CD14-positive monocyte (primary cell): ENCODE measurements at regions not wholly inside any gene's neighbourhood (a gene's known extent, or its start where the extent isn't known, plus 50 kb on each side); places are given as distances from the start of the nearest gene placed in this dataset.
"Not testable (repeated sequence)": the region's sequence is repeated elsewhere in the genome, so short reads cannot be mapped to it uniquely, and the experiment has no call there.

Source experiments
- DNase-seq, 3 donors: peaks; one replicate each; pipeline ENCODE4 v3.0.0-alpha.2; 2011 to 2022
- H2AFZ ChIP-seq: 2 replicates; pipeline ENCODE4 v1.6.0; 2012; ENCODE audit warnings: mild to moderate bottlenecking, low read depth, low read length, inconsistent platforms; ENCODE audit not compliant: insufficient read depth, poor library complexity, severe bottlenecking
- H3K27ac ChIP-seq, 2 donors: 1 replicate in 1 of 2; 2 replicates in 1 of 2; pipeline ENCODE4 v1.5.1; 2012 to 2013; ENCODE audit warnings: low read length in 2 of 2, control low read depth in 1 of 2, inconsistent platforms in 1 of 2, low read depth in 1 of 2, mild to moderate bottlenecking in 1 of 2
- H3K27me3 ChIP-seq, 2 donors: one replicate each; pipeline versions ENCODE4 v1.6.0 to v1.6.1; 2011 to 2013; ENCODE audit warnings: low read length in 2 of 2; ENCODE audit not compliant: control insufficient read depth in 2 of 2, insufficient read depth in 2 of 2
- H3K36me3 ChIP-seq, 2 donors: replicated peaks in 1 of 2; 1 replicate in 1 of 2; 2 replicates in 1 of 2; pipeline versions ENCODE4 v1.5.1 to v1.6.1; 2012 to 2013; ENCODE audit warnings: low read length in 2 of 2, control low read depth in 1 of 2, inconsistent platforms in 1 of 2, mild to moderate bottlenecking in 1 of 2; ENCODE audit not compliant: insufficient read depth in 2 of 2, control insufficient read depth in 1 of 2
- H3K4me1 ChIP-seq, 2 donors: 1 replicate in 1 of 2; 2 replicates in 1 of 2; pipeline versions ENCODE4 v1.5.1 to v1.6.1; 2012 to 2013; ENCODE audit warnings: low read length in 2 of 2, control low read depth in 1 of 2, inconsistent platforms in 1 of 2, mild to moderate bottlenecking in 1 of 2, moderate library complexity in 1 of 2; ENCODE audit not compliant: insufficient read depth in 2 of 2, control insufficient read depth in 1 of 2
- H3K4me2 ChIP-seq: replicated peaks from 2 replicates; pipeline ENCODE3; 2012; ENCODE audit warnings: low read length, moderate library complexity, mild to moderate bottlenecking; ENCODE audit not compliant: poor library complexity, severe bottlenecking; ENCODE audit errors: extremely low read depth
- H3K4me3 ChIP-seq, 3 experiments: fragments of 200-600 bp in 1 of 3; sonication (generic) in 1 of 3; replicated peaks in 1 of 3; 1 replicate in 2 of 3; 2 replicates in 1 of 3; pipeline ENCODE4 v1.5.1; 2011 to 2013; ENCODE audit warnings: low read length in 3 of 3, mild to moderate bottlenecking in 3 of 3, control low read depth in 2 of 3, low read depth in 2 of 3, inconsistent platforms in 1 of 3, moderate library complexity in 1 of 3
- H3K79me2 ChIP-seq: 2 replicates; pipeline ENCODE4 v1.6.0; 2012; ENCODE audit warnings: mild to moderate bottlenecking, control low read depth, inconsistent platforms, low read length, moderate library complexity; ENCODE audit not compliant: insufficient read depth
- H3K9ac ChIP-seq: 2 replicates; pipeline ENCODE4 v1.6.0; 2017; ENCODE audit warnings: low read length, mild to moderate bottlenecking; ENCODE audit not compliant: insufficient read depth, poor library complexity, severe bottlenecking
- H3K9me3 ChIP-seq, 2 donors: replicated peaks in 1 of 2; 1 replicate in 1 of 2; 2 replicates in 1 of 2; pipeline versions ENCODE4 v1.5.1 to v1.6.1; 2012 to 2013; ENCODE audit warnings: low read length in 2 of 2, control low read depth in 1 of 2; ENCODE audit not compliant: control insufficient read depth in 1 of 2, insufficient read depth in 1 of 2
- H4K20me1 ChIP-seq: 2 replicates; pipeline ENCODE4 v1.6.0; 2012; ENCODE audit warnings: mild to moderate bottlenecking, low read length, control low read depth, moderate library complexity; ENCODE audit not compliant: insufficient read depth
- H3K27ac Mint-ChIP-seq, 7 donors: one replicate each; pipeline ENCODE4 v1.8.0; 2020; ENCODE audit warnings: mild to moderate bottlenecking in 7 of 7, mixed read lengths in 7 of 7, moderate library complexity in 6 of 7, inconsistent platforms in 2 of 7
- H3K27me3 Mint-ChIP-seq, 3 donors: one replicate each; pipeline ENCODE4 v1.8.0; 2021 to 2022; ENCODE audit warnings: low read depth in 3 of 3, mild to moderate bottlenecking in 3 of 3, mixed read lengths in 3 of 3, moderate library complexity in 3 of 3, inconsistent platforms in 1 of 3
- H3K36me3 Mint-ChIP-seq, 2 donors: one replicate each; pipeline ENCODE4 v1.8.0; 2020; ENCODE audit warnings: mixed read lengths in 2 of 2, inconsistent platforms in 1 of 2, mild to moderate bottlenecking in 1 of 2
- H3K4me1 Mint-ChIP-seq: one replicate; pipeline ENCODE4 v1.8.0; 2020; ENCODE audit warnings: mild to moderate bottlenecking, mixed read lengths
- H3K4me3 Mint-ChIP-seq, 2 donors: one replicate each; pipeline ENCODE4 v1.8.0; 2020; ENCODE audit warnings: mild to moderate bottlenecking in 2 of 2, mixed read lengths in 2 of 2, moderate library complexity in 1 of 2
- H3K9me3 Mint-ChIP-seq, 7 donors: one replicate each; pipeline ENCODE4 v1.8.0; 2020 to 2022; ENCODE audit warnings: mixed read lengths in 7 of 7, mild to moderate bottlenecking in 6 of 7, moderate library complexity in 6 of 7, inconsistent platforms in 2 of 7
- CTCF ChIP-seq: fragments of 200-600 bp; IDR thresholded peaks from one replicate; pipeline ENCODE4 v1.8.0; 2022; ENCODE audit warnings: antibody characterized with exemption, mild to moderate bottlenecking
- WGBS: methylation state at CpG from one replicate; pipeline ENCODE4 v1.1.5; 2013; ENCODE audit warnings: missing lambda C conversion rate; ENCODE audit not compliant: insufficient coverage; 5-methylcytosine and 5-hydroxymethylcytosine counted together
- intact Hi-C, 2 donors: fragments of 100-400 bp; cut with micrococcal nuclease; formaldehyde crosslinking; loops; one replicate each; pipeline versions ENCODE4 v1.15.0 to v1.15.1; 2023

- H4K20me1 ChIP-seq, intact Hi-C loops, DNase-seq, H3K36me3 Mint-ChIP-seq, H3K4me3 Mint-ChIP-seq, H3K4me2 ChIP-seq, H3K36me3 ChIP-seq, H3K27me3 Mint-ChIP-seq, H3K4me3 ChIP-seq, H3K79me2 ChIP-seq, H3K27me3 ChIP-seq, H2AFZ ChIP-seq, H3K27ac ChIP-seq, H3K27ac Mint-ChIP-seq, H3K9me3 ChIP-seq, H3K9ac ChIP-seq, H3K4me1 Mint-ChIP-seq, H3K4me1 ChIP-seq: not testable (repeated sequence)
- WGBS, result 80% methylated on average over 8 of the region's 11 CpGs
- H3K9me3 Mint-ChIP-seq, result peaks cover 4 to 18% (median 7%) of the 10 kb centered on the region in 7 donors
These were observed 1239.5 kb downstream of the OLFM4 start for GRCh38 chr13:54268013-54268695.

GRCh38 chr13:54287062-54287764, 1258.6 kb downstream of the OLFM4 start:
- 83% methylated on average over 7 of the region's 10 CpGs for WGBS
- no peaks in the 10 kb centered on the region for H3K4me1 Mint-ChIP-seq
- H3K9me3 ChIP-seq, result peaks cover 13 to 22% of the 10 kb centered on the region in 2 donors

More at GRCh38 chr13:54287062-54287764, 1258.6 kb downstream of the OLFM4 start:
- Histone ChIP-seq H3K27ac (no peak overlapping the region), H2AFZ (no peak overlapping the region), H3K9ac (no peak overlapping the region), H3K27me3 (no peaks in the 10 kb centered on the region), H3K4me1 (no peaks in the 10 kb centered on the region), H4K20me1 (no peaks in the 10 kb centered on the region), H3K36me3 (no peaks in the 10 kb centered on the region), H3K4me2 (no peak overlapping the region), H3K79me2 (no peaks in the 10 kb centered on the region), H3K4me3 (no peak overlapping the region)
- DNase-seq, result no peak
- Mint-ChIP-seq H3K36me3 (no peaks in the 10 kb centered on the region), H3K27ac (no peak overlapping the region), H3K27me3 (peaks cover 0 to 2% (median 0%) of the 10 kb centered on the region in 3 donors), H3K4me3 (no peak overlapping the region), H3K9me3 (peaks cover 4 to 14% (median 10%) of the 10 kb centered on the region in 7 donors)
- no peak for TF ChIP-seq CTCF
- intact Hi-C loops, result no loop called here
